ENCODE measurements at regions not wholly inside any gene's neighbourhood (a gene's known extent, or its start where the extent isn't known, plus 50 kb on each side); places are given as distances from the start of the nearest gene placed in this dataset.

- Mint-ChIP-seq H3K9me3 (peaks cover 39% of the 10 kb centered on the region), H3K4me3 (no peak overlapping the region), H3K4me1 (ENCODE audit: low read depth) (no peaks in the 10 kb centered on the region), H3K27me3 (ENCODE audit: insufficient read depth) (no peaks in the 10 kb centered on the region; the same call in 1 of the 2 replicates), H3K36me3 (ENCODE audit: low read depth) (peaks cover 6% of the 10 kb centered on the region; the same call in 1 of the 2 replicates), H3K27ac (no peak overlapping the region)
- no peak for TF ChIP-seq CTCF (IDR thresholded peaks at IDR 0.05)
- no peak for DNase-seq
Measured at GRCh38 chr1:29870621-29871020, 634.3 kb downstream of the PTPRU start.

- TF ChIP-seq CTCF (IDR thresholded peaks at IDR 0.05), result no peak
- H3K27me3 Mint-ChIP-seq (ENCODE audit: insufficient read depth), result no peaks in the 10 kb centered on the region; the same call in 1 of the 2 replicates
- H3K36me3 Mint-ChIP-seq (ENCODE audit: low read depth), result peaks cover 6% of the 10 kb centered on the region; the same call in 1 of the 2 replicates
- no peak overlapping the region for H3K4me3 Mint-ChIP-seq
- no peak overlapping the region for H3K27ac Mint-ChIP-seq
- no peaks in the 10 kb centered on the region for H3K4me1 Mint-ChIP-seq (ENCODE audit: low read depth)
- peaks cover 39% of the 10 kb centered on the region for H3K9me3 Mint-ChIP-seq
- no peak for DNase-seq
Measured at GRCh38 chr1:29869802-29870201, 633.5 kb downstream of the PTPRU start.

GRCh38 chr1:29868944-29869343 lies 632.6 kb downstream of the PTPRU start:
- Mint-ChIP-seq H3K27ac (no peak overlapping the region), H3K36me3 (ENCODE audit: low read depth) (peaks cover 6% of the 10 kb centered on the region; the same call in 1 of the 2 replicates), H3K4me3 (no peak overlapping the region), H3K4me1 (ENCODE audit: low read depth) (no peaks in the 10 kb centered on the region), H3K27me3 (ENCODE audit: insufficient read depth) (no peaks in the 10 kb centered on the region; the same call in 1 of the 2 replicates), H3K9me3 (peaks cover 37% of the 10 kb centered on the region)
- DNase-seq, result no peak
- no peak for TF ChIP-seq CTCF (IDR thresholded peaks at IDR 0.05)

GRCh38 chr1:29868096-29868495 lies 631.8 kb downstream of the PTPRU start:
- Mint-ChIP-seq H3K9me3 (peaks cover 41% of the 10 kb centered on the region), H3K27me3 (ENCODE audit: insufficient read depth) (no peaks in the 10 kb centered on the region; the same call in 1 of the 2 replicates)
- TF ChIP-seq CTCF (IDR thresholded peaks at IDR 0.05), result no peak

GRCh38 chr1:29865051-29865450 lies 628.7 kb downstream of the PTPRU start:
- no peak overlapping the region for H3K4me3 Mint-ChIP-seq
- H3K27me3 Mint-ChIP-seq (ENCODE audit: insufficient read depth), result no peaks in the 10 kb centered on the region; the same call in 1 of the 2 replicates
- DNase-seq, result no peak
- H3K4me1 Mint-ChIP-seq (ENCODE audit: low read depth), result no peaks in the 10 kb centered on the region
- peaks cover 12% of the 10 kb centered on the region for H3K36me3 Mint-ChIP-seq (ENCODE audit: low read depth)
- no peak for TF ChIP-seq CTCF (IDR thresholded peaks at IDR 0.05)
- H3K27ac Mint-ChIP-seq, result no peak overlapping the region
- peaks cover 54% of the 10 kb centered on the region for H3K9me3 Mint-ChIP-seq

More at GRCh38 chr1:29868096-29868495, 631.8 kb downstream of the PTPRU start:
- Mint-ChIP-seq H3K36me3 (ENCODE audit: low read depth) (peaks cover 6% of the 10 kb centered on the region; the same call in 1 of the 2 replicates), H3K4me3 (no peak overlapping the region), H3K4me1 (ENCODE audit: low read depth) (no peaks in the 10 kb centered on the region), H3K27ac (no peak overlapping the region)
- no peak for DNase-seq

Measured in HFFc6 (cell line).